ENCODE measurements at regions not wholly inside any gene's neighbourhood (a gene's known extent, or its start where the extent isn't known, plus 50 kb on each side); places are given as distances from the start of the nearest gene placed in this dataset.

- no peak for TF ChIP-seq CTCF (conservative IDR thresholded peaks at IDR 0.05; ENCODE audit: control insufficient read depth, insufficient read depth, low read depth, low read length)
- H3K4me3 ChIP-seq (ENCODE audit: control insufficient read depth, low read depth, low read length), result no peak overlapping the region
- no peak for DNase-seq (ENCODE audit: low read depth)
Observed at GRCh38 chr2:134770702-134771101, 51.9 kb upstream of the TMEM163 start.

- H3K4me3 ChIP-seq (ENCODE audit: control insufficient read depth, low read depth, low read length), result no peak overlapping the region
- DNase-seq (ENCODE audit: low read depth), result no peak
- no peak for TF ChIP-seq CTCF (conservative IDR thresholded peaks at IDR 0.05; ENCODE audit: control insufficient read depth, insufficient read depth, low read depth, low read length)
Observed at GRCh38 chr2:134771313-134771801, 52.6 kb upstream of the TMEM163 start.

GRCh38 chr2:134772493-134773169 lies 53.8 kb upstream of the TMEM163 start:
- no peak overlapping the region for H3K4me3 ChIP-seq (ENCODE audit: control insufficient read depth, low read depth, low read length)
- TF ChIP-seq CTCF (conservative IDR thresholded peaks at IDR 0.05; ENCODE audit: control insufficient read depth, insufficient read depth, low read depth, low read length), result no peak
- no peak for DNase-seq (ENCODE audit: low read depth)

- TF ChIP-seq CTCF (conservative IDR thresholded peaks at IDR 0.05; ENCODE audit: control insufficient read depth, insufficient read depth, low read depth, low read length), result no peak
- H3K4me3 ChIP-seq (ENCODE audit: control insufficient read depth, low read depth, low read length), result no peak overlapping the region
- DNase-seq (ENCODE audit: low read depth), result no peak
Observed at GRCh38 chr2:134773335-134773734, 54.5 kb upstream of the TMEM163 start.

GRCh38 chr2:134773759-134774742 lies 55.3 kb upstream of the TMEM163 start:
- no peak for TF ChIP-seq CTCF (conservative IDR thresholded peaks at IDR 0.05; ENCODE audit: control insufficient read depth, insufficient read depth, low read depth, low read length)
- DNase-seq (ENCODE audit: low read depth), result no peak

GRCh38 chr2:134774786-134775641 lies 56.2 kb upstream of the TMEM163 start:
- H3K4me3 ChIP-seq (ENCODE audit: control insufficient read depth, low read depth, low read length), result no peak overlapping the region
- no peak for DNase-seq (ENCODE audit: low read depth)
- no peak for TF ChIP-seq CTCF (conservative IDR thresholded peaks at IDR 0.05; ENCODE audit: control insufficient read depth, insufficient read depth, low read depth, low read length)

More at GRCh38 chr2:134773759-134774742, 55.3 kb upstream of the TMEM163 start:
- H3K4me3 ChIP-seq (ENCODE audit: control insufficient read depth, low read depth, low read length), result no peak overlapping the region
